RWPE2 (cell line): ENCODE measurements at regions not wholly inside any gene's neighbourhood (a gene's known extent, or its start where the extent isn't known, plus 50 kb on each side); places are given as distances from the start of the nearest gene placed in this dataset.
"Not testable (repeated sequence)": the region's sequence is repeated elsewhere in the genome, so short reads cannot be mapped to it uniquely, and the experiment has no call there.

Experiments
- ATAC-seq: fragments of 200-7000 bp; cut with Tn5 transposase; 3 replicates; pipeline ENCODE4 v1.9.1; 2021; ENCODE audit warnings: low read depth
- DNase-seq: peaks from one replicate; pipeline ENCODE4 v3.0.0-alpha.2; 2020; ENCODE audit warnings: low spot score
- H3K27ac ChIP-seq: fragments of 450-650 bp; 2 replicates; pipeline ENCODE4 v1.5.1; 2017; ENCODE audit warnings: mild to moderate bottlenecking; ENCODE audit not compliant: poor library complexity, severe bottlenecking
- H3K27me3 ChIP-seq: fragments of 250-450 bp; sonication (Bioruptor Pico); 2 replicates; pipeline ENCODE4 v1.5.1; 2021; ENCODE audit warnings: mild to moderate bottlenecking, moderate library complexity; ENCODE audit not compliant: insufficient read depth, poor library complexity, severe bottlenecking
- H3K36me3 ChIP-seq: fragments of 250-450 bp; sonication (Bioruptor Pico); 2 replicates; pipeline ENCODE4 v1.5.1; 2020; ENCODE audit warnings: low read depth, mild to moderate bottlenecking, moderate library complexity
- H3K4me1 ChIP-seq: fragments of 250-450 bp; sonication (Bioruptor Pico); 2 replicates; pipeline ENCODE4 v1.5.1; 2021; ENCODE audit warnings: mild to moderate bottlenecking, moderate library complexity; ENCODE audit not compliant: insufficient read depth, poor library complexity, severe bottlenecking
- H3K4me3 ChIP-seq: fragments of 250-450 bp; sonication (Bioruptor Pico); 2 replicates; pipeline ENCODE4 v1.5.1; 2021; ENCODE audit warnings: mild to moderate bottlenecking, moderate library complexity; ENCODE audit not compliant: severe bottlenecking
- H3K9me3 ChIP-seq: fragments of 250-450 bp; sonication (Bioruptor Pico); 2 replicates; pipeline ENCODE4 v1.5.1; 2021; ENCODE audit warnings: mild to moderate bottlenecking, moderate library complexity; ENCODE audit not compliant: severe bottlenecking
- TF ChIP-seq, protein P1 (sequence below): fragments of 450-650 bp; IDR thresholded peaks from one replicate; pipeline ENCODE4 v1.5.1; 2017; ENCODE audit warnings: mild to moderate bottlenecking, moderate library complexity; ENCODE audit not compliant: poor library complexity, severe bottlenecking

DNA sequence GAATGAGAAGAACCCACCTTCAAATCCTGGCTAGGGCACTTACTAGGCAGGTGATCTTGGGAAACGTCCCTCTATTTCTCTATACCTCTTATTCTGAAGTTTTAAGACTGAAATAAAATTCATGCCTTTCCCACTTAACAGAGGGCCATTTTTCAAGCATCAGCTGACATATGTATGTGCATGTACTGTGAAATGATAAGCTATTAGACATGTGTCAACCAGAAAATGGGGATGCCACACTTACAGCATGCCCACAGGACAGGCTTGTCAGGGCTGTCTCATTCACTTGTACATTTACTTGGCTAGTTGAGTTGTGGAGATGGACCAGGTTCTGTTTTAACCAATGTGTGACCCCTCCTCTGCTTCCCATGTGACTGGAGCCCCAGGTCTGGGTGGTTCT, 78.5 kb downstream of the C9orf152 start:
- H3K27me3 ChIP-seq, result no peaks in the 10 kb centered on the region
- peak overlapping the region; percentile 62 for H3K27ac ChIP-seq
- peaks cover 31% of the 10 kb centered on the region for H3K4me1 ChIP-seq
- ATAC-seq, result no peak
- DNase-seq, result no peak
- peaks cover 1% of the 10 kb centered on the region; the same call in 1 of the 2 replicates for H3K36me3 ChIP-seq
- H3K4me3 ChIP-seq, result no peak overlapping the region
- TF ChIP-seq, protein P1, sequence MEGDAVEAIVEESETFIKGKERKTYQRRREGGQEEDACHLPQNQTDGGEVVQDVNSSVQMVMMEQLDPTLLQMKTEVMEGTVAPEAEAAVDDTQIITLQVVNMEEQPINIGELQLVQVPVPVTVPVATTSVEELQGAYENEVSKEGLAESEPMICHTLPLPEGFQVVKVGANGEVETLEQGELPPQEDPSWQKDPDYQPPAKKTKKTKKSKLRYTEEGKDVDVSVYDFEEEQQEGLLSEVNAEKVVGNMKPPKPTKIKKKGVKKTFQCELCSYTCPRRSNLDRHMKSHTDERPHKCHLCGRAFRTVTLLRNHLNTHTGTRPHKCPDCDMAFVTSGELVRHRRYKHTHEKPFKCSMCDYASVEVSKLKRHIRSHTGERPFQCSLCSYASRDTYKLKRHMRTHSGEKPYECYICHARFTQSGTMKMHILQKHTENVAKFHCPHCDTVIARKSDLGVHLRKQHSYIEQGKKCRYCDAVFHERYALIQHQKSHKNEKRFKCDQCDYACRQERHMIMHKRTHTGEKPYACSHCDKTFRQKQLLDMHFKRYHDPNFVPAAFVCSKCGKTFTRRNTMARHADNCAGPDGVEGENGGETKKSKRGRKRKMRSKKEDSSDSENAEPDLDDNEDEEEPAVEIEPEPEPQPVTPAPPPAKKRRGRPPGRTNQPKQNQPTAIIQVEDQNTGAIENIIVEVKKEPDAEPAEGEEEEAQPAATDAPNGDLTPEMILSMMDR, result no peak
- no peaks in the 10 kb centered on the region for H3K9me3 ChIP-seq

DNA sequence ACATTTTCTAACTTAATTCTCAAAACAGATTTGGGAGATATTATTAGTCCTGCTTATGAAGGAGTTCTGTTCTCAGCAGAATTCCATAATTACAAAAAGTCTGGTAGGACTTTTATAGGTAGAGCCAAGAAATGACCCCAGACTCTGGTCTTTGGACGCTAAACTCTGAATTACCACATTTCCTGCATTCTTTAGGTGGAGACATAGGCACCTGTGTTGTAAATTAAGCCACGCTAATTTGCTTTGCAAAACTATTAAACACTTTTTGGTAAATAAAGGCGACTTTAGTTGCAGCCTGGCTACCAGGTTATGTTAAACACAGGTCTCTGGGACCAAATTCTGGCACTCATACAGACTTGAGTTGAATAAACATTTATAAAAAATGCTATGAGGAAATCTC, 77.7 kb downstream of the C9orf152 start:
- H3K27ac ChIP-seq, result peak overlapping the region; percentile 62
- peaks cover 34% of the 10 kb centered on the region for H3K4me1 ChIP-seq

DNA sequence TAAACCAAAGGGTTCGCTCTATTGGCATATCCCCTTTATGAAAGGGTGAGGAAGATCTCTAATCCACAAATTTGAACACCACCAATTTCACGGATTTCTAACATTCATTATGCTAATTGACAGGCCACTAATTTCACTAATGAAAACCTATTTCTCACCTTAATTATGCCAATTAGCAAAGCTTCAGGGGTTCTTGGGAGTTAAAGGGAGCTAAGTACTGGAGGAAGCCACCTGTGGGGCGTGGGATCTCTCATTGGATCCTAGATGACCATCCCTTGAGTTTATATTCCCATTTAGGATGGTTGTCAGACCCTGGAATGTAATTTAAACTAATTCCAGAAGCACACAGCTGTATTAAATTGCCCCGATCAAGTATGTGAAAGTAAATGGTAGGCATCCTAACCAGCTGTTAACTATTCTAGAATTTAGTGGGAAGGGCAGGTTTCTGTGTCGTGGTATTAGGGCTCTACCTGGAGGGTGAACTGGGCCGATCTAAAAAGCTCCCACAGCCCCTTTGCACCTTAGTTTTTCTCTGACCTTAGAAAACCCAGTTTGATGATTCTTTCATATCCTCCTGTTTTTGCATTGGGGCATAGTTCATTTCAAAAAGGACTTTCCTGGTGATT, 77.1 kb downstream of the C9orf152 start:
- TF ChIP-seq, protein P1, result no peak
- Histone ChIP-seq H3K9me3 (no peaks in the 10 kb centered on the region), H3K36me3 (peaks cover 9% of the 10 kb centered on the region; the same call in 1 of the 2 replicates), H3K4me1 (peaks cover 34% of the 10 kb centered on the region), H3K27me3 (no peaks in the 10 kb centered on the region), H3K27ac (peak overlapping the region; percentile 62), H3K4me3 (no peak overlapping the region)
- DNase-seq, result no peak
- ATAC-seq, result no peak

More for the DNA sequence above, 77.7 kb downstream of the C9orf152 start:
- DNase-seq (no peak), ATAC-seq (no peak)
- TF ChIP-seq, protein P1, result no peak
- Histone ChIP-seq H3K36me3 (peaks cover 3% of the 10 kb centered on the region; the same call in 1 of the 2 replicates), H3K27me3 (no peaks in the 10 kb centered on the region), H3K4me3 (no peak overlapping the region), H3K9me3 (no peaks in the 10 kb centered on the region)

DNA sequence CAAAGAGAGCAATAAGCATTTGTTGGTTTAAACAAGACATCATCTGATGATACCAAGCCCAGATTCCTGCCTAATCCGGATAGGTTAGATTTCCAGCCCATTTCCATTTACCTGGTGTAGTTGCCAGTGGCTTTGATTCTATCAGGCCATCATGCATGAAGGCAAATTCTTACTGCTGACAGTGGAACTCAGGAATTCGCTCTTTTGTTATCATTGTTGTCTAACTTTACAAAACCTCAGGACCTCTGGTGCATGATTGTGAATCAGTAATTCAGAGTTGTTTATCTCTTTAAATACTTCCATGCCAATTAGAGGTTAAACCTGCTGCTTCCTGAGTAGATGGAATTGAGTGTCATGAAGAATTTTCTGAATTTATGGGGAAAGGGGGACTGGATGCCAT, 76.5 kb downstream of the C9orf152 start:
- no peaks in the 10 kb centered on the region for H3K9me3 ChIP-seq
- H3K4me1 ChIP-seq, result peaks cover 34% of the 10 kb centered on the region
- TF ChIP-seq, protein P1, result no peak
- no peak overlapping the region for H3K4me3 ChIP-seq
- peak overlapping the region; percentile 62 for H3K27ac ChIP-seq
- ATAC-seq (peak; percentile 43; the same call in 2 of the 3 replicates), DNase-seq (no peak)
- peaks cover 15% of the 10 kb centered on the region; the same call in 1 of the 2 replicates for H3K36me3 ChIP-seq
- H3K27me3 ChIP-seq, result no peaks in the 10 kb centered on the region

DNA sequence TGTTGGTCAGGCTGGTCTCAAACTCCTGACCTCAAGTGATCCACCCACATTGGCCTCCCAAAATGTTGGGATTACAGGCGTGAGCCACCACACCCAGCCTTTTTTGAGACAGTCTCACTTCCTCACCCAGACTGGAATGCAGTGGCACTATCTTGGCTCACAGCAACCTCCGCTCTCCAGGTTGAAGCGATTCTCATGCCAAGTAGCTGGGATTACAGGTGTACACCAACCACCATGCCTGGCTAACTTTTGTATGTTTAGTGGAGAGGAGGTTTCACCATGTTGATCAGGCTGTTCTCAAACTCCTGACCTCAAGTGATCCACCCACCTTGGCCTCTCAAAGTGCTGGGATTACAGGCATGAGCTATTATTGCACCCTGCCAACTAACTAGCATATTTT, 75.4 kb downstream of the C9orf152 start:
- H3K4me1 ChIP-seq, result peaks cover 34% of the 10 kb centered on the region
- H3K36me3 ChIP-seq, result peaks cover 22% of the 10 kb centered on the region
- not testable (repeated sequence) for DNase-seq, H3K9me3 ChIP-seq, H3K27me3 ChIP-seq, ATAC-seq, H3K4me3 ChIP-seq
- H3K27ac ChIP-seq, result peak overlapping the region; percentile 62
